Psoas muscle (tissue), 7 donors: ENCODE measurements at regions not wholly inside any gene's neighbourhood (a gene's known extent, or its start where the extent isn't known, plus 50 kb on each side); places are given as distances from the start of the nearest gene placed in this dataset.

Experiments used
- ATAC-seq, 4 donors: fragments of 200-7000 bp; cut with Tn5 transposase; one replicate each; pipeline ENCODE4 v1.9.1; 2020; ENCODE audit warnings: moderate library complexity in 3 of 4, mild to moderate bottlenecking in 2 of 4
- DNase-seq, 2 donors: peaks; one replicate each; pipeline ENCODE4 v3.0.0-alpha.2; 2020
- H3K27ac ChIP-seq: fragments of 200-600 bp; one replicate; pipeline ENCODE4 v1.8.0; 2022
- H3K27me3 ChIP-seq, 3 donors: fragments of 200-600 bp in 1 of 3; one replicate each; pipeline versions ENCODE4 v1.6.1 to v1.8.0; 2013 to 2022; ENCODE audit warnings: low read length in 2 of 3, mild to moderate bottlenecking in 2 of 3, moderate library complexity in 1 of 3; ENCODE audit not compliant: insufficient read depth in 3 of 3
- H3K36me3 ChIP-seq, 2 donors: fragments of 200-600 bp in 1 of 2; one replicate each; pipeline versions ENCODE4 v1.6.1 to v1.8.0; 2013 to 2022; ENCODE audit warnings: low read depth in 1 of 2, mild to moderate bottlenecking in 1 of 2, moderate library complexity in 1 of 2; ENCODE audit not compliant: insufficient read depth in 1 of 2
- H3K4me1 ChIP-seq: fragments of 200-600 bp; one replicate; pipeline ENCODE4 v1.8.0; 2022
- H3K4me3 ChIP-seq: fragments of 200-600 bp; one replicate; pipeline ENCODE4 v1.8.0; 2022; ENCODE audit warnings: mild to moderate bottlenecking
- H3K9me3 ChIP-seq: fragments of 200-600 bp; one replicate; pipeline ENCODE4 v1.8.0; 2022
- CTCF ChIP-seq: fragments of 200-600 bp; IDR thresholded peaks from one replicate; pipeline ENCODE4 v1.8.0; 2022; ENCODE audit warnings: antibody characterized with exemption
- WGBS, 3 donors: extraction: QIAGEN DNeasy Blood & Tissue Kit; methylation state at CpG; one replicate each; pipeline versions ENCODE4 v1.1.6 to v1.1.7; 2013; 5-methylcytosine and 5-hydroxymethylcytosine counted together
- intact Hi-C, 2 donors: fragments of 100-400 bp; cut with DNase I; formaldehyde crosslinking; loops; one replicate each; pipeline versions ENCODE4 v1.11.0 to v1.14.2; 2022
- donor health status: healthy with polysubstance abuse.
- donor health status: DM: no; HTN: no; CAD: no; lungs with moderate emphysema.
- donor health status: Bipolar disorder and iron deficiency.
- donor health status: healthy.
- donor health status: DM: yes; HTN: yes; CAD: no.
- donor health status: DM: no; HTN: no; CAD: no.
- donor health status: DM: yes; HTN: yes; CAD: no.

GRCh38 chr14:42480255-42480654, 873.6 kb downstream of the LRFN5 start:
- no peak overlapping the region for H3K27ac ChIP-seq
- DNase-seq (no peak), ATAC-seq (no peak)
- intact Hi-C loops, result no loop called here
- H3K9me3 ChIP-seq, result no peaks in the 10 kb centered on the region
- H3K4me3 ChIP-seq, result no peak overlapping the region
- no peaks in the 10 kb centered on the region for H3K36me3 ChIP-seq
- no peak for TF ChIP-seq CTCF
- H3K27me3 ChIP-seq, result no peaks in the 10 kb centered on the region
- 81 to 84% (median 84%) methylated on average over 1 of the region's 1 CpG for WGBS, 3 donors
- no peaks in the 10 kb centered on the region for H3K4me1 ChIP-seq

DNA sequence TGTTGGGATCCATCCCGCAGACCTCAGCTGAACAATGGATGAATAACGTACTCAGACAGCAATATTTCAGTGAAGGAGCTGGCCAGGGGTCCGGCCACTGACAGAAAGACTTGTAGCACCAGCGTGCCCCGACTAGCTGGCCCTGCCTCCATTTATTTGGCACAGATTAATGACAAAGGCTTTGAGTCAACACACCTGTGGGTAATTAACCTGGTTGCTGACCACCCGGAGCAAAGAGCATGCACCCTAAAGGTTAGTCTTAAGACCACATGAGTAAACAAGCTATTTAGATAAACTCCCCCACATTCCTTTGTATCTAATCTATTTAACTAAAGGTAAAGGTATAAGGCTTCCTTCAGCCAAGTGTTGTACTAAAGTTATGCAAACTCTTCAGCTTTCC, 868.6 kb downstream of the LRFN5 start:
- intact Hi-C loops, result no loop called here
- TF ChIP-seq CTCF, result no peak
- H3K4me3 ChIP-seq, result no peak overlapping the region
- H3K4me1 ChIP-seq, result no peaks in the 10 kb centered on the region
- no peaks in the 10 kb centered on the region for H3K36me3 ChIP-seq
- no peak for ATAC-seq
- DNase-seq, result no peak
- no peaks in the 10 kb centered on the region for H3K9me3 ChIP-seq
- H3K27me3 ChIP-seq, result no peaks in the 10 kb centered on the region
- 35 to 49% (median 42%) methylated on average over 6 of the region's 6 CpGs for WGBS, 3 donors
- no peak overlapping the region for H3K27ac ChIP-seq

- TF ChIP-seq CTCF, result no peak
- WGBS, 3 donors, result 37 to 61% (median 51%) methylated on average over 3 of the region's 3 CpGs
- no peak for ATAC-seq
Observed at GRCh38 chr14:42470427-42470719, 863.7 kb downstream of the LRFN5 start.

GRCh38 chr14:42469637-42470426, 863.2 kb downstream of the LRFN5 start:
- WGBS, 3 donors, result 64 to 68% (median 67%) methylated on average over 6 of the region's 6 CpGs
- Histone ChIP-seq H3K36me3 (no peaks in the 10 kb centered on the region), H3K27ac (no peak overlapping the region), H3K4me1 (no peaks in the 10 kb centered on the region), H3K4me3 (no peak overlapping the region), H3K27me3 (no peaks in the 10 kb centered on the region), H3K9me3 (no peaks in the 10 kb centered on the region)
- no peak for ATAC-seq
- DNase-seq, result no peak
- intact Hi-C loops, result no loop called here
- no peak for TF ChIP-seq CTCF

More at GRCh38 chr14:42470427-42470719, 863.7 kb downstream of the LRFN5 start:
- no peak for DNase-seq
- no peaks in the 10 kb centered on the region for H3K9me3 ChIP-seq
- H3K4me3 ChIP-seq, result no peak overlapping the region
- H3K27ac ChIP-seq, result no peak overlapping the region
- H3K27me3 ChIP-seq, result no peaks in the 10 kb centered on the region
- H3K4me1 ChIP-seq, result no peaks in the 10 kb centered on the region
- H3K36me3 ChIP-seq, result no peaks in the 10 kb centered on the region
- intact Hi-C loops, result no loop called here

GRCh38 chr14:42460673-42461072, 854.0 kb downstream of the LRFN5 start:
- no peak for TF ChIP-seq CTCF
- ATAC-seq, result no peak
- Histone ChIP-seq H3K27me3 (no peaks in the 10 kb centered on the region), H3K27ac (no peak overlapping the region), H3K36me3 (no peaks in the 10 kb centered on the region), H3K9me3 (no peaks in the 10 kb centered on the region), H3K4me1 (no peaks in the 10 kb centered on the region), H3K4me3 (no peak overlapping the region)
- DNase-seq, result no peak
- intact Hi-C loops, result no loop called here
- WGBS, 3 donors, result 29 to 38% (median 37%) methylated on average over 1 of the region's 1 CpG
